Small intestine (tissue), 7 donors: ENCODE measurements at regions not wholly inside any gene's neighbourhood (a gene's known extent, or its start where the extent isn't known, plus 50 kb on each side); places are given as distances from the start of the nearest gene placed in this dataset.
A peak's percentile ranks its signal among the peaks of the same experiment; 100 is the strongest.
"Not testable (repeated sequence)": the region's sequence is repeated elsewhere in the genome, so short reads cannot be mapped to it uniquely, and the experiment has no call there.

ENCODE experiments used
- DNase-seq, 2 donors: peaks; one replicate each; pipeline versions ENCODE4 v3.0.0 to v3.0.0-alpha.2; 2013
- FAIRE-seq: peaks from 2 replicates; lab custom pipeline; 2012; peaks lifted over from hg19 to GRCh38; lab: Jason Lieb, UNC
- H3K27ac ChIP-seq, 3 donors: one replicate each; pipeline ENCODE4 v1.5.1; 2013; ENCODE audit warnings: low read length in 2 of 3, mild to moderate bottlenecking in 2 of 3, control low read depth in 1 of 3, inconsistent platforms in 1 of 3, low read depth in 1 of 3, moderate library complexity in 1 of 3
- H3K27me3 ChIP-seq, 3 donors: one replicate each; pipeline ENCODE4 v1.6.1; 2013; ENCODE audit warnings: low read length in 3 of 3, inconsistent platforms in 1 of 3; ENCODE audit not compliant: control insufficient read depth in 3 of 3, insufficient read depth in 3 of 3
- H3K36me3 ChIP-seq, 3 donors: one replicate each; pipeline ENCODE4 v1.6.1; 2013; ENCODE audit warnings: low read length in 3 of 3, inconsistent platforms in 1 of 3, low read depth in 1 of 3, mild to moderate bottlenecking in 1 of 3, moderate library complexity in 1 of 3; ENCODE audit not compliant: control insufficient read depth in 3 of 3, insufficient read depth in 2 of 3
- H3K4me1 ChIP-seq, 3 donors: one replicate each; pipeline ENCODE4 v1.6.1; 2013; ENCODE audit warnings: low read length in 2 of 3, inconsistent platforms in 1 of 3, low read depth in 1 of 3, mild to moderate bottlenecking in 1 of 3, moderate library complexity in 1 of 3; ENCODE audit not compliant: control insufficient read depth in 3 of 3, insufficient read depth in 2 of 3
- H3K4me3 ChIP-seq, 3 donors: one replicate each; pipeline ENCODE4 v1.5.1; 2013; ENCODE audit warnings: low read length in 3 of 3, control low read depth in 1 of 3, inconsistent platforms in 1 of 3, low read depth in 1 of 3, mild to moderate bottlenecking in 1 of 3, moderate library complexity in 1 of 3
- H3K9me3 ChIP-seq, 2 donors: one replicate each; pipeline ENCODE4 v1.6.1; 2013; ENCODE audit warnings: low read depth in 1 of 2, low read length in 1 of 2; ENCODE audit not compliant: control insufficient read depth in 2 of 2, insufficient read depth in 1 of 2
- WGBS, 3 donors: extraction: QIAGEN DNeasy Blood & Tissue Kit; methylation state at CpG; one replicate each; pipeline ENCODE4 v1.1.7; 2013; 5-methylcytosine and 5-hydroxymethylcytosine counted together
- donor health status: healthy with polysubstance abuse.
- donor health status: control.
- donor health status: control.
- donor health status: Bipolar disorder and iron deficiency.
- donor health status: healthy.

- no peak for FAIRE-seq
- no peaks in the 10 kb centered on the region for H3K4me1 ChIP-seq
- no peaks in the 10 kb centered on the region for H3K9me3 ChIP-seq
- WGBS, 3 donors: 74 to 83% (median 81%) methylated on average over 7 of the region's 7 CpGs
- no peaks in the 10 kb centered on the region for H3K27me3 ChIP-seq
- no peak for DNase-seq
- no peak overlapping the region for H3K4me3 ChIP-seq
- no peaks in the 10 kb centered on the region for H3K36me3 ChIP-seq
- H3K27ac ChIP-seq: no peak overlapping the region
Measured at GRCh38 chr22:22773979-22774604, 113.5 kb upstream of the IGLL5 start.

- not testable (repeated sequence) for DNase-seq, H3K27me3 ChIP-seq, H3K9me3 ChIP-seq, H3K4me3 ChIP-seq, H3K4me1 ChIP-seq, H3K27ac ChIP-seq, H3K36me3 ChIP-seq, FAIRE-seq
- WGBS, 3 donors: 88 to 91% (median 90%) methylated on average over 3 of the region's 3 CpGs
Measured at GRCh38 chr22:22774762-22775161, 112.9 kb upstream of the IGLL5 start.

GRCh38 chr22:22776121-22776520, 111.5 kb upstream of the IGLL5 start:
- 88 to 93% (median 92%) methylated on average over 3 of the region's 3 CpGs for WGBS, 3 donors
- DNase-seq (no peak), FAIRE-seq (no peak)
- Histone ChIP-seq H3K27me3 (no peaks in the 10 kb centered on the region), H3K4me1 (no peaks in the 10 kb centered on the region), H3K9me3 (no peaks in the 10 kb centered on the region), H3K27ac (no peak overlapping the region), H3K4me3 (no peak overlapping the region), H3K36me3 (no peaks in the 10 kb centered on the region)

GRCh38 chr22:22779213-22779612, 108.4 kb upstream of the IGLL5 start:
- Histone ChIP-seq H3K27ac (no peak overlapping the region), H3K9me3 (no peaks in the 10 kb centered on the region), H3K36me3 (no peaks in the 10 kb centered on the region), H3K27me3 (no peaks in the 10 kb centered on the region), H3K4me1 (peaks cover 0 to 2% (median 0%) of the 10 kb centered on the region in 3 donors), H3K4me3 (no peak overlapping the region)
- WGBS, 3 donors: 92 to 94% (median 93%) methylated on average over 4 of the region's 4 CpGs
- DNase-seq: no peak
- no peak for FAIRE-seq

GRCh38 chr22:22783575-22783974, 104.0 kb upstream of the IGLL5 start:
- no peaks in the 10 kb centered on the region for H3K36me3 ChIP-seq
- FAIRE-seq (peak; percentile 33), DNase-seq (peak; percentile 58 to 71)
- H3K4me1 ChIP-seq: peaks cover 0 to 35% (median 0%) of the 10 kb centered on the region in 3 donors
- peaks cover 0 to 5% of the 10 kb centered on the region in 2 donors for H3K9me3 ChIP-seq
- H3K4me3 ChIP-seq: no peak overlapping the region
- H3K27me3 ChIP-seq: no peaks in the 10 kb centered on the region
- H3K27ac ChIP-seq: peak overlapping the region in 1 of 3 donors; percentile 27
- 8 to 39% (median 29%) methylated on average over 3 of the region's 3 CpGs for WGBS, 3 donors

- DNase-seq: peak in 1 of 2 donors; percentile 6
- Histone ChIP-seq H3K9me3 (peaks cover 0 to 5% of the 10 kb centered on the region in 2 donors), H3K27me3 (no peaks in the 10 kb centered on the region), H3K4me3 (no peak overlapping the region), H3K36me3 (no peaks in the 10 kb centered on the region), H3K4me1 (peaks cover 0 to 35% (median 0%) of the 10 kb centered on the region in 3 donors), H3K27ac (peak overlapping the region in 1 of 3 donors; percentile 57)
- 14 to 46% (median 27%) methylated on average over 3 of the region's 3 CpGs for whole genome bisulfite sequencing, 3 donors
- FAIRE-seq: no peak
Measured at GRCh38 chr22:22784249-22785039, 103.2 kb upstream of the IGLL5 start.

- H3K4me1 ChIP-seq: peaks cover 0 to 35% (median 0%) of the 10 kb centered on the region in 3 donors
- WGBS, 3 donors: 36 to 73% (median 57%) methylated on average over 12 to 13 of the region's 13 CpGs
- DNase-seq (peak in 1 of 2 donors; percentile 5), FAIRE-seq (no peak)
- peak overlapping the region in 1 of 3 donors; percentile 61 for H3K27ac ChIP-seq
- H3K9me3 ChIP-seq: peaks cover 0 to 5% of the 10 kb centered on the region in 2 donors
- H3K4me3 ChIP-seq: no peak overlapping the region
- no peaks in the 10 kb centered on the region for H3K27me3 ChIP-seq
- no peaks in the 10 kb centered on the region for H3K36me3 ChIP-seq
Measured at GRCh38 chr22:22785316-22786065, 102.1 kb upstream of the IGLL5 start.
